Fibroblast of skin of back (primary cell): ENCODE measurements at regions not wholly inside any gene's neighbourhood (a gene's known extent, or its start where the extent isn't known, plus 50 kb on each side); places are given as distances from the start of the nearest gene placed in this dataset.

ENCODE experiments used
- DNase-seq: peaks from one replicate; pipeline ENCODE4 v3.0.0-alpha.2; 2013

GRCh38 chr4:156227321-156227720 lies 273.7 kb upstream of the CTSO start:
- DNase-seq, result no peak

GRCh38 chr4:156223985-156224384 lies 270.3 kb upstream of the CTSO start:
- DNase-seq, result peak; percentile 1

- DNase-seq, result no peak
These were observed 263.6 kb upstream of the CTSO start for GRCh38 chr4:156217236-156217635.

GRCh38 chr4:156201050-156201449 lies 247.4 kb upstream of the CTSO start:
- no peak for DNase-seq

- DNase-seq, result no peak
These were observed 244.8 kb upstream of the CTSO start for GRCh38 chr4:156198511-156198910.

- no peak for DNase-seq
These were observed 243.6 kb upstream of the CTSO start for GRCh38 chr4:156197216-156197615.

- DNase-seq, result no peak
These were observed 243.1 kb upstream of the CTSO start for GRCh38 chr4:156196722-156197121.

- DNase-seq, result no peak
These were observed 242.2 kb upstream of the CTSO start for GRCh38 chr4:156195914-156196313.

GRCh38 chr4:156194896-156195295 lies 241.2 kb upstream of the CTSO start:
- no peak for DNase-seq

GRCh38 chr4:156193800-156194199 lies 240.1 kb upstream of the CTSO start:
- no peak for DNase-seq

GRCh38 chr4:156193106-156193505 lies 239.4 kb upstream of the CTSO start:
- peak; percentile 15 for DNase-seq

- DNase-seq, result no peak
These were observed 238.4 kb upstream of the CTSO start for GRCh38 chr4:156192033-156192432.

- DNase-seq, result no peak
These were observed 237.5 kb upstream of the CTSO start for GRCh38 chr4:156191044-156191781.

GRCh38 chr4:156190615-156191014 lies 236.9 kb upstream of the CTSO start:
- peak; percentile 87 for DNase-seq

GRCh38 chr4:156188596-156188995 lies 234.9 kb upstream of the CTSO start:
- no peak for DNase-seq

- DNase-seq, result no peak
These were observed 232.4 kb upstream of the CTSO start for GRCh38 chr4:156186111-156186510.

GRCh38 chr4:156185514-156186055 lies 231.9 kb upstream of the CTSO start:
- DNase-seq, result no peak

GRCh38 chr4:156182269-156182668 lies 228.6 kb upstream of the CTSO start:
- DNase-seq, result no peak

GRCh38 chr4:156177941-156178340 lies 224.3 kb upstream of the CTSO start:
- no peak for DNase-seq

- no peak for DNase-seq
These were observed 223.2 kb upstream of the CTSO start for GRCh38 chr4:156176896-156177295.

- DNase-seq, result no peak
These were observed 220.3 kb upstream of the CTSO start for GRCh38 chr4:156173937-156174336.

GRCh38 chr4:156173486-156173885 lies 219.8 kb upstream of the CTSO start:
- no peak for DNase-seq

GRCh38 chr4:156169861-156170260 lies 216.2 kb upstream of the CTSO start:
- DNase-seq, result peak; percentile 13

- peak; percentile 72 for DNase-seq
These were observed 215.3 kb upstream of the CTSO start for GRCh38 chr4:156169011-156169410.

GRCh38 chr4:156168288-156168687 lies 214.6 kb upstream of the CTSO start:
- DNase-seq, result no peak
